Keratinocyte (primary cell): ENCODE measurements at regions not wholly inside any gene's neighbourhood (a gene's known extent, or its start where the extent isn't known, plus 50 kb on each side); places are given as distances from the start of the nearest gene placed in this dataset.

Experiments used
- CTCF ChIP-seq, 3 experiments: IDR thresholded peaks in 1 of 3; conservative IDR thresholded peaks in 1 of 3; optimal IDR thresholded peaks in 1 of 3; 2 replicates in 2 of 3; 3 replicates in 1 of 3; pipeline versions ENCODE3 to v1.5.1; 2011; ENCODE audit warnings: low read length in 3 of 3, mild to moderate bottlenecking in 3 of 3, moderate library complexity in 2 of 3, control low read depth in 1 of 3, inconsistent platforms in 1 of 3; ENCODE audit not compliant: insufficient read depth in 2 of 3; ENCODE audit errors: extremely low read depth in 1 of 3
- EZH2 ChIP-seq: IDR thresholded peaks from one replicate; pipeline ENCODE4 v1.6.1; 2012; ENCODE audit warnings: inconsistent platforms, mild to moderate bottlenecking, low read length, moderate library complexity

GRCh38 chr4:117811731-117812130 is 222.6 kb upstream of the NDST3 start:
- TF ChIP-seq CTCF (optimal IDR thresholded peaks at IDR 0.05 in 1 of 3, IDR thresholded peaks at IDR 0.05 in 1 of 3, conservative IDR thresholded peaks at IDR 0.05 in 1 of 3; ENCODE audit: extremely low read depth in 1 of 3, insufficient read depth in 2 of 3, low read length in 3 of 3) = no peak
- no peak for TF ChIP-seq EZH2
